HFFc6 (cell line): ENCODE measurements at regions not wholly inside any gene's neighbourhood (a gene's known extent, or its start where the extent isn't known, plus 50 kb on each side); places are given as distances from the start of the nearest gene placed in this dataset.

Experiments
- DNase-seq: peaks from one replicate; pipeline ENCODE4 v3.0.0-alpha.2; 2018
- H3K27ac Mint-ChIP-seq: 2 replicates; pipeline ENCODE4 v1.8.0; 2020; ENCODE audit warnings: mild to moderate bottlenecking, mixed read lengths
- H3K27me3 Mint-ChIP-seq: 2 replicates; pipeline ENCODE4 v1.8.0; 2021; ENCODE audit warnings: mild to moderate bottlenecking, moderate library complexity, mixed read lengths; ENCODE audit not compliant: insufficient read depth
- H3K36me3 Mint-ChIP-seq: 2 replicates; pipeline ENCODE4 v1.8.0; 2021; ENCODE audit warnings: low read depth, mixed read lengths
- H3K4me1 Mint-ChIP-seq: 2 replicates; pipeline ENCODE4 v1.8.0; 2020; ENCODE audit warnings: low read depth, mixed read lengths
- H3K4me3 Mint-ChIP-seq: 2 replicates; pipeline ENCODE4 v1.8.0; 2020; ENCODE audit warnings: mild to moderate bottlenecking, moderate library complexity, mixed read lengths
- H3K9me3 Mint-ChIP-seq: 2 replicates; pipeline ENCODE4 v1.8.0; 2020; ENCODE audit warnings: mild to moderate bottlenecking, mixed read lengths
- CTCF ChIP-seq: fragments of 200-600 bp; sonication (generic); IDR thresholded peaks from 2 replicates; pipeline ENCODE4 v1.5.0; 2021; ENCODE audit warnings: antibody characterized with exemption, mild to moderate bottlenecking

- no peak for DNase-seq
- peaks cover 4% of the 10 kb centered on the region for H3K36me3 Mint-ChIP-seq
- no peak overlapping the region for H3K27ac Mint-ChIP-seq
- TF ChIP-seq CTCF: no peak
- peaks cover 56% of the 10 kb centered on the region for H3K9me3 Mint-ChIP-seq
- H3K27me3 Mint-ChIP-seq: no peaks in the 10 kb centered on the region
- H3K4me1 Mint-ChIP-seq: no peaks in the 10 kb centered on the region
- H3K4me3 Mint-ChIP-seq: no peak overlapping the region; the same call in 1 of the 2 replicates
Observed at GRCh38 chr7:4416396-4417056, 265.6 kb upstream of the FOXK1 start.

GRCh38 chr7:4428526-4428925 is 253.6 kb upstream of the FOXK1 start:
- Mint-ChIP-seq H3K36me3 (peaks cover under 1% of the 10 kb centered on the region; the same call in 1 of the 2 replicates), H3K4me1 (no peaks in the 10 kb centered on the region), H3K27me3 (no peaks in the 10 kb centered on the region), H3K4me3 (no peak overlapping the region), H3K9me3 (peaks cover 60% of the 10 kb centered on the region), H3K27ac (no peak overlapping the region)
- no peak for TF ChIP-seq CTCF
- no peak for DNase-seq

- Mint-ChIP-seq H3K36me3 (no peaks in the 10 kb centered on the region; the same call in 1 of the 2 replicates), H3K4me1 (no peaks in the 10 kb centered on the region), H3K4me3 (no peak overlapping the region), H3K27me3 (no peaks in the 10 kb centered on the region), H3K27ac (no peak overlapping the region), H3K9me3 (peaks cover 64% of the 10 kb centered on the region)
- no peak for DNase-seq
- TF ChIP-seq CTCF: no peak
Observed at GRCh38 chr7:4430227-4430626, 251.9 kb upstream of the FOXK1 start.

GRCh38 chr7:4434306-4434705 is 247.8 kb upstream of the FOXK1 start:
- H3K27me3 Mint-ChIP-seq: no peaks in the 10 kb centered on the region; the same call in 1 of the 2 replicates
- H3K27ac Mint-ChIP-seq: no peak overlapping the region
- DNase-seq: no peak
- H3K4me1 Mint-ChIP-seq: no peaks in the 10 kb centered on the region
- H3K4me3 Mint-ChIP-seq: no peak overlapping the region
- H3K36me3 Mint-ChIP-seq: no peaks in the 10 kb centered on the region
- peaks cover 64% of the 10 kb centered on the region for H3K9me3 Mint-ChIP-seq
- no peak for TF ChIP-seq CTCF

GRCh38 chr7:4436361-4436895 is 245.7 kb upstream of the FOXK1 start:
- H3K4me1 Mint-ChIP-seq: no peaks in the 10 kb centered on the region
- H3K9me3 Mint-ChIP-seq: peaks cover 58% of the 10 kb centered on the region
- no peak for DNase-seq
- H3K36me3 Mint-ChIP-seq: no peaks in the 10 kb centered on the region
- H3K27me3 Mint-ChIP-seq: no peaks in the 10 kb centered on the region; the same call in 1 of the 2 replicates
- H3K4me3 Mint-ChIP-seq: no peak overlapping the region
- no peak for TF ChIP-seq CTCF
- no peak overlapping the region for H3K27ac Mint-ChIP-seq
